ENCODE measurements at regions not wholly inside any gene's neighbourhood (a gene's known extent, or its start where the extent isn't known, plus 50 kb on each side); places are given as distances from the start of the nearest gene placed in this dataset.
"Not testable (repeated sequence)": the region's sequence is repeated elsewhere in the genome, so short reads cannot be mapped to it uniquely, and the experiment has no call there.

DNA sequence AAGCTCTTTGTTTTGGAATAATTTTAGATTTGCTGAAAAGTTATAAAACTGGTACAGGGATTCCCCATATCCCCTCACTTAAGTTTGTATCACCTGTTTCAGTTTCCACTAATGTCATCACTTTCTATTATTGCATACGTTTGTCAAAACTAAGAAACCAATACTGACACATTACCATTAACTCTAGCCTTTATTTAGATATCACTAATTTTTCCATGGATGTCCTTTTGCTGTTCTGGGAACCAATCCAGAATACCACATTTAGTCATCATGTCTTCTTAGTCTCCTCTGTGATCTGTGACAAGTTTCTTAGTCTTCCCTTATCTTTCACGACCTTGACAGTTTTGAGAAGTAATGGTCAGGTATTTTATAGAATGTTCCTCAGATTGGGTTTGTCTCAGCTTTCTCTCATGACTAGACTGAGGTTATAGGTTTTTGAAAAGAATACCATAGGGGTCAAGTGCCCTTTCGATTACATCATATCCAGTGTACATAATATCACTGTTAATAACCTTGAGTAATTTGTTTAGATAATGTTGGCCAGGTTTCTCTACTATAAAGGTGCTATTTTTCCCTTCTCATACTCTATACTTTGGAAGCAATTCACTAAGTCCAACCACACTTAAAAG lies 51.9 kb upstream of the NMUR2 start:
- no peak for DNase-seq

DNA sequence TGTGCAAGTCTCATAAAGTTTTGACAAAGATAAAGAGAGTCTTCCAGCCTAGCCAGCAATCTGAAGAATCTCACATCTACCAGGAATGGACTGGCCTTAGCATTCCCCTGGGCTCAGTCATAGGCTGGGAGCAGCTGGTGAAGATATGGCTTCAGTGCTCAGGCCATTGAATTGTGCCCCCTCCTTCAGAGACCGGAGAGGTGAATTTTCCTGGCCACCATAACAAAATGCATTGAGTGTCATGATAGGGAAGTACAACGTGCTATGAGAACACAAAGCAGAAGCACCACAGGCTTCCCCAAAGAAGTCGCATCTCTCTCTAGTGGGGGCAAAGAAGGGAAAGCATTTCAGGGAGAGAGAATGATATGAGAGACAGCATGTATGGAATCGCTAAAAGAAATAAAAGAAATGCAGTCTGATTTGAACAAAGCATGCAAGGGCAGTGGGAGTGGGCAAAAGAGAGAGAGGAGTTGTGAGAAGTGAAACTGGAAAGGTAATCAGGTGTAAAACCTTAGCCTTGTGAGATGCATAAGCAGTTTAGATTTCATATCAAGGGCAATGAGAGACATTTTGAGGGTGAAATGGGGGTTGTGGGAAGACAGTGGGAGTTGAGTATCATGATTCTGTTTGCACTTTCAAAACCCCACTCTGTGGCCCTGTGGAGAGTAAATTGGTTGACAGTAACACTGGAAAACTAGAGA lies 57.1 kb upstream of the NMUR2 start:
- DNase-seq: no peak

DNA sequence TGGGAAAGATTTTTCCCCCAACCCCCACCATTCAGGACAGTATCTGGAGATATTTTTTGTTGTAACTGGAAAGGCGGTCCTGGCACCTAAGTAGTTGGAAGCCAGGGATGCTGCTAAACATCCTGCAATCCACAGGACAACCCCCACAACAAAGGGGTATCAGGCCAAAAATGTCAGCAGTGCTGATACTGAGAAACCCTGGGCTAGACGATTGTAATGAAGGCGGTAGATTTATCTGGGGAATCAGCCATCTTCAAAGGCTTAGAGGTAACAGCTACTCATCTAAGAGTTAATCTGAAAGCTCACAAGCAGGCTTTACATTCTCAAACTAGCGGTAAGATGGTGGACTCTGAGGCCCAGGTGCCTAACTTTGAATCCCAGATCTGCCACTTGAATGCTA lies 59.0 kb upstream of the NMUR2 start:
- no peak for DNase-seq

GRCh38 chr5:152465140-152465539 lies 60.1 kb upstream of the NMUR2 start:
- no peak for DNase-seq

- no peak for DNase-seq
Measured at GRCh38 chr5:152466085-152466745, 61.1 kb upstream of the NMUR2 start.

DNA sequence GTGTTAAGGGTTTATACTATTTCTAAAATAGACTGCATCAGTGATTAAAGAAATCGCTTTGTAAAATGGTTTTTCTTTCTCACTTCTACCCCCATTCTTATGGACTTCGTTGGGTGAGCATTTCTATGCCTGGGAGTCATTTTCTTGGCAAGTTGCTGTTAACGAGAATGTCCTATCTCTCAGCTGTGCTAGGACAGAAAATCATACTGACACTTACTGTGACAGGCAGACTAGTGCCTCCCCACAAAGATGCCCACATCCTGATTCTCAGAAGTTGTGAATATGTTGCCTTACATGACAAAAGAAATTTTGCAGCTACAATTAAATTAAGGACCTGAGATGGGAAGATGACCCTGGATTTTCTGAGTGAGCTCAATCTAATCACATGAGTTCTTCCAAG lies 65.1 kb upstream of the NMUR2 start:
- no peak for DNase-seq

- no peak for DNase-seq
Measured at GRCh38 chr5:152472083-152472482, 67.0 kb upstream of the NMUR2 start.

GRCh38 chr5:152474961-152475360 lies 69.9 kb upstream of the NMUR2 start:
- no peak for DNase-seq

DNA sequence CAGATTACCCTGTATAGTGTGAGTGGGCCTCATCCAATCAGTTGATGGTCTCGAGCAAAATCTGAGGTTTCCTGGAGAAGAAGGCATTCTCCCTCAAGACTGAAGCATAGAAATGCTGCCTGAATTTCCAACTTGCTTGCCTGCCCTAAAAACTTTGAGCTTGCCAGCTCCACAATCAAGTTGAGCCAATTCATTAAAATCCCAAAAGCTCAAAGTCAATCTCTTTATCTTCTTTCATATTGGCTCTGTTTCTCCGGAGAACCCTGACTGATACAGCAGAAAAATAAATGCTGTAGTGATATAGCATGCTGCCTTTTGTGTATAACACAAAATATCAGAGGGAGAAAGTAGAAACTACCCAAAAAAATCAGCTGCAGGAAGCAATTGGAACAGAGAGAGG lies 72.5 kb upstream of the NMUR2 start:
- DNase-seq: no peak

GRCh38 chr5:152479866-152480265 lies 74.8 kb upstream of the NMUR2 start:
- DNase-seq: not testable (repeated sequence)

DNA sequence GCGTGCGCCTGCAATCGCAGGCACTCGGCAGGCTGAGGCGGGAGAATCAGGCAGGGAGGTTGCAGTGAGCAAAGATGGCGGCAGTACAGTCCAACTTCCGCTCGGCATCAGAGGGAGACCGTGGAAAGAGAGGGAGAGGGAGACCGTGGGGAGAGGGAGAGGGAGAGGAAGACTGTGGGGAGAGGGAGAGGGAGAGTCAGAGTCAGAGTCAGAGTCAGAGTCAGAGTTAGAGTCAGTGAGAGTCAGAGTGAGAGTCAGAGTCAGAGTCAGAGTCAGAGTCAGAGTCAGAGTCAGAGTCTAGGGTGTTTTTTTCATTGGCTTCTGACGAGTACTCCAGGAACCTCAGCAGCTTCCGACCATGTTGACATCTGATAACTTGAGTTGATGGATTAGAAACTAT lies 75.6 kb upstream of the NMUR2 start:
- not testable (repeated sequence) for DNase-seq

DNA sequence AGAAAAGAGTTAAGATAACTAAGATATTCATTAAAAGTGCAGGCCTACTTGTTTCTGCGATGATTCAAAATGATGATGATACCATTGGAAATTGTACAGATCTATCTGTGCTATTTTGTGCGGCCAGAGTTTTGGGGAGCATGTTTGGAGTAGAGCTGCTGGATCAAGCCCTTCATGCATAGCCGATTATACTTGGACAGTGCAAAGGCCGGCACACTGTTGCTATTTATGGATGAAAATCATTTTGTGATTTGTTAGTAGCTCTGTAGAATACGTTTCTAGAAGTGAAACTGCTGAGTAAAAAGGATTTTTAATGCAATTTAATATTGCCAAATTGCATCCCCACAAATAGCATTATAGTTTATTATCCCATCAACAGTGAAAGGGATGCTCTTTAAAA lies 82.1 kb upstream of the NMUR2 start:
- DNase-seq: no peak

- no peak for DNase-seq
Measured at GRCh38 chr5:152488869-152489268, 83.8 kb upstream of the NMUR2 start.

- no peak for DNase-seq
Measured at GRCh38 chr5:152499814-152500535, 94.9 kb upstream of the NMUR2 start.

DNA sequence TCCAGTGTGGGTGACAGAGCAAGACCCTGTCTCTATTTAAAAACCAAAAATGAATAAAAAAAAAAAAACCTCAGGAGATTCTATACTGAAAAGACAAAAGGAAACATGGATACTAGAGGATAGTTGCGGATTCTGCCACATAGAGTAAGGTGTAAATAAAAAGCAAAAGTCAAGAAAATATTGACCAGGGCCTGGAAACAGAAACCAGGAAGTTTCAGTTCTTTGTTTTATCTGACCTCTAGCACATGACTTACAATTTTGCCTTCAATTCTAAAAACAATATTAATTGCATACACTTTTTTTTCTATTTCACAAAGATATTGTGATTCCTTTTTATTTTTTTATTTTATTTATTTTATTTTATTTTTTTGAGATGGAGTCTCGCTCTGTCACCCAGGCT lies 96.2 kb upstream of the NMUR2 start:
- DNase-seq: no peak

- no peak for DNase-seq
Measured at GRCh38 chr5:152503206-152503605, 98.1 kb upstream of the NMUR2 start.

DNA sequence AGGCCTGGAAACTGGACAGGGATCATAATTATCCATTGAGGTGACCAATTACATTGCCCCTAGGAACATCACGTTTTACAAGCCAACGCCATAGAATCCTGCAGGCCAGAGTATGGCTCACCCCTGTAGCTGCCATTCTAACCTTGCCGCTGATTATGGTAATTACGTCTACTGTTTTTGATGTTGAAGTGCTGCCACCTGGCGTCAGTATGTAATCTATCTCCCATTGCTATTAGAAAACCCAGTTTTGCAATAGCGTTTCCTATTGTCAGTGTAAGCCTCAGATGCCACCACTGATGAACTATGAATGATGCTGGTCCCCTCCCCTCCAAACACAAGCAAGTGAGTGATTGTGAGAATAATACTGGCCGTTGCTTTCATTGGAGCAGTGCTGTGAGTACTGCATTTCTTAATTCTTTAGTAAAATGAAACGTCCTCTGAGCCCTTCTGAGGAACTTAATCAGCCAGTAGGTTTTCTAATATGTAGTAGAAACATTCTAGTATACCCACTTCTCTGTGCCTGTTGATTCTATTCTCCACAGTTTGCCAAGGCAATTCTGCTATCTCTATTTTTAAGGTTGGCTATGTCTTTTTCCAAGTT lies 100.5 kb upstream of the NMUR2 start:
- DNase-seq: peak; percentile 22

GRCh38 chr5:152511120-152511519 lies 106.0 kb upstream of the NMUR2 start:
- no peak for DNase-seq

GRCh38 chr5:152511531-152512132 lies 106.6 kb upstream of the NMUR2 start:
- DNase-seq: no peak

GRCh38 chr5:152514827-152515397 lies 109.8 kb upstream of the NMUR2 start:
- DNase-seq: no peak

GRCh38 chr5:152523964-152524363 lies 118.9 kb upstream of the NMUR2 start:
- no peak for DNase-seq

DNA sequence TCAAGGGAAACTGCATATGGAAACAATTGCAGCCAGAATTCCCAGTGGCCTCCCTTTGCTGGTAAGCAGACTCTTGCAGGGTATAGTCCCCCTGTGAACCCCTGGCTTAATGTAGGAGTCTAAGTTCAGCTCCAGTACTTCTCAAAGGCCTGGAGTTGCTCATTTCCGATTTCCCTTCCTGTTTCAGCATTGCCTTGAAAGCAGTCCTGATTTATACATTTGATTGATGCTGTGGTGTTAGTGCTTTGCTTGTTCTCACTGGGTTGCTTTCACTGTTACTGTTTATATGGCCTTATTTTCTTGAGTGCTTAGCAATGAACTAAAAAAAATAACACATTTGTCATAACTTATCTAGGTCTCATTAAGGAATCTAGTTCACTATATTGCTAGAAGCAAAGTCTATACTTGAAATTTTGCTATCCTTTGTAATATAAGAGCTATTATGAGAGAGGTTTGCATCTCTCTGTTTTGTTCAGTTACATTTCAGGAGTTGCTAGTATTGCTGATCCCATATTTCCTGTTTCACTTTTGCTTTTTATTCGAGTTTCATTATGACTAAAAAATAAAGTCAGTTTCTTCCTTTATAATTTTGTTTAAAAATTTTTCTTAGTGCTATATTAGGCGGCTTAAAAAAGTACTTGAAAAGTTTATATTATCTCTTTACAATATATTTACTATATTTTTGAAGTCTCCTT lies 122.4 kb upstream of the NMUR2 start:
- DNase-seq: no peak

Data from activated naive CD4-positive, alpha-beta T cell treated with anti-CD3 and anti-CD28 coated beads, Interleukin-2, amount 50 U/mL, for 16 hours (primary cell).